IMR-90 (cell line): ENCODE measurements at regions not wholly inside any gene's neighbourhood (a gene's known extent, or its start where the extent isn't known, plus 50 kb on each side); places are given as distances from the start of the nearest gene placed in this dataset.

Source experiments
- ATAC-seq: fragments of 200-7000 bp; cut with Tn5 transposase; 2 replicates; pipeline ENCODE4 v1.9.1; 2020; ENCODE audit warnings: low read depth, mild to moderate bottlenecking, moderate library complexity
- BruUV-seq: library from RNA; stranded (reverse); fragments of 400-500 nt; replicated peaks from 2 replicates; lab custom pipeline; 2021; lab: Mats Ljungman, UMichigan
- CTCF ChIA-PET: fragments of 300-600 bp; formaldehyde crosslinking; extraction: SDS; loops from one replicate; lab custom pipeline; 2021; ENCODE audit warnings: antibody characterized with exemption; lab: Yijun Ruan, JAX
- POLR2A ChIA-PET: fragments of 300-600 bp; sonication (Branson Sonifier 250); formaldehyde crosslinking; loops from one replicate; lab custom pipeline; 2022; ENCODE audit warnings: antibody characterized with exemption; ENCODE audit not compliant: unreplicated experiment; lab: Charles Lee
- DNase-seq: peaks from one replicate; pipeline ENCODE4 v3.0.0; 2013
- H2AFZ ChIP-seq: replicated peaks from 2 replicates; pipeline ENCODE3; 2013; ENCODE audit warnings: low read length, mild to moderate bottlenecking; ENCODE audit not compliant: poor library complexity
- H2AK5ac ChIP-seq: 2 replicates; pipeline ENCODE4 v1.6.1; 2013; ENCODE audit warnings: low read depth, low read length, inconsistent platforms
- H2AK9ac ChIP-seq: replicated peaks from 2 replicates; pipeline ENCODE3; 2013; ENCODE audit warnings: mild to moderate bottlenecking, low read depth, low read length, moderate library complexity; ENCODE audit not compliant: poor library complexity
- H2BK120ac ChIP-seq: 2 replicates; pipeline ENCODE4 v1.6.1; 2013; ENCODE audit warnings: low read depth, low read length, inconsistent platforms
- H2BK15ac ChIP-seq: 3 replicates; pipeline ENCODE4 v1.6.1; 2013; ENCODE audit warnings: low read depth, low read length, inconsistent platforms
- H2BK20ac ChIP-seq: 2 replicates; pipeline ENCODE4 v1.6.1; 2013; ENCODE audit warnings: low read depth, mild to moderate bottlenecking, inconsistent platforms, low read length, moderate library complexity
- H2BK5ac ChIP-seq: 2 replicates; pipeline ENCODE4 v1.6.1; 2013; ENCODE audit warnings: mild to moderate bottlenecking, low read depth, low read length, inconsistent platforms; ENCODE audit not compliant: poor library complexity, severe bottlenecking
- H3K14ac ChIP-seq: replicated peaks from 2 replicates; pipeline ENCODE4 v1.6.1; 2013; ENCODE audit warnings: low read depth, low read length, inconsistent platforms
- H3K18ac ChIP-seq: 2 replicates; pipeline ENCODE4 v1.6.1; 2013; ENCODE audit warnings: low read depth, low read length, control low read depth
- H3K23ac ChIP-seq: 2 replicates; pipeline ENCODE4 v1.6.1; 2013; ENCODE audit warnings: low read depth, low read length, inconsistent platforms
- H3K27ac ChIP-seq: 2 replicates; pipeline ENCODE4 v1.5.1; 2013; ENCODE audit warnings: mild to moderate bottlenecking, control low read depth, low read length; ENCODE audit not compliant: insufficient read depth
- H3K27me3 ChIP-seq: 2 replicates; pipeline ENCODE4 v1.6.1; 2013; ENCODE audit warnings: low read length; ENCODE audit not compliant: control insufficient read depth, insufficient read depth
- H3K36me3 ChIP-seq: 2 replicates; pipeline ENCODE4 v1.6.1; 2013; ENCODE audit warnings: low read length, mixed read lengths; ENCODE audit not compliant: control insufficient read depth, insufficient read depth
- H3K4ac ChIP-seq: 2 replicates; pipeline ENCODE4 v1.6.1; 2013; ENCODE audit warnings: low read depth, low read length, inconsistent platforms
- H3K4me1 ChIP-seq: 2 replicates; pipeline ENCODE4 v1.6.1; 2013; ENCODE audit warnings: low read length, mixed read lengths; ENCODE audit not compliant: control insufficient read depth, insufficient read depth
- H3K4me2 ChIP-seq: 2 replicates; pipeline ENCODE4 v1.6.1; 2013; ENCODE audit warnings: low read depth, mild to moderate bottlenecking, control low read depth, low read length, moderate library complexity
- H3K4me3 ChIP-seq: 2 replicates; pipeline ENCODE4 v1.5.1; 2013; ENCODE audit warnings: low read depth, mild to moderate bottlenecking, control low read depth, low read length, moderate library complexity; ENCODE audit not compliant: insufficient read depth
- H3K56ac ChIP-seq: 2 replicates; pipeline ENCODE4 v1.6.1; 2013; ENCODE audit warnings: low read length, inconsistent platforms; ENCODE audit not compliant: insufficient read depth; ENCODE audit errors: extremely low read depth
- H3K79me1 ChIP-seq, 2 experiments: 2 replicates each; pipeline ENCODE4 v1.6.1; 2013; ENCODE audit warnings: low read length in 2 of 2, inconsistent platforms in 1 of 2, low read depth in 1 of 2
- H3K9ac ChIP-seq: 2 replicates; pipeline ENCODE4 v1.6.1; 2013; ENCODE audit warnings: low read depth, low read length, control low read depth
- H3K9me1 ChIP-seq: 2 replicates; pipeline ENCODE4 v1.6.1; 2013; ENCODE audit warnings: low read length, inconsistent platforms; ENCODE audit not compliant: insufficient read depth
- H3K9me3 ChIP-seq: 2 replicates; pipeline ENCODE4 v1.6.1; 2013; ENCODE audit warnings: low read length; ENCODE audit not compliant: control insufficient read depth, insufficient read depth
- H4K20me1 ChIP-seq: 2 replicates; pipeline ENCODE4 v1.6.1; 2013; ENCODE audit warnings: low read length, inconsistent platforms; ENCODE audit not compliant: insufficient read depth
- H4K5ac ChIP-seq: 2 replicates; pipeline ENCODE4 v1.6.1; 2013; ENCODE audit warnings: mild to moderate bottlenecking, low read depth, low read length, control low read depth
- H4K8ac ChIP-seq, 2 experiments: 2 replicates each; pipeline ENCODE4 v1.6.1; 2013; ENCODE audit warnings: low read depth in 2 of 2, low read length in 2 of 2, control low read depth in 1 of 2, inconsistent platforms in 1 of 2
- H4K91ac ChIP-seq: 2 replicates; pipeline ENCODE4 v1.6.1; 2013; ENCODE audit warnings: low read depth, low read length, inconsistent platforms; ENCODE audit not compliant: insufficient read depth
- BHLHE40 ChIP-seq: fragments of 150-350 bp; IDR thresholded peaks from 2 replicates; pipeline ENCODE4 v1.6.1; 2016; ENCODE audit warnings: mild to moderate bottlenecking, low read depth, low read length
- CEBPB ChIP-seq: IDR thresholded peaks from 2 replicates; pipeline ENCODE4 v1.6.1; 2012; ENCODE audit warnings: low read depth, low read length, improper control_type of control experiment
- SMC3 ChIP-seq: fragments of 150-350 bp; IDR thresholded peaks from 2 replicates; pipeline ENCODE4 v1.6.1; 2016; ENCODE audit warnings: low read depth, mild to moderate bottlenecking, antibody characterized with exemption, low read length, moderate library complexity
- WGBS, 2 experiments: methylation state at CpG; one replicate each; pipeline versions ENCODE4 v1.1.5 to v1.1.7; 2013; ENCODE audit warnings: missing lambda C conversion rate in 2 of 2; ENCODE audit not compliant: insufficient read length in 1 of 2; ENCODE audit errors: extremely low coverage in 2 of 2; 5-methylcytosine and 5-hydroxymethylcytosine counted together
- dilution Hi-C: fragments of 300-500 bp; cut with HindIII; formaldehyde crosslinking; loops from one replicate; pipeline ENCODE4 v1.14.3; 2018; ENCODE audit warnings: low sequenced_read_pairs; ENCODE audit not compliant: unreplicated experiment
- in situ Hi-C: fragments of 300-500 bp; cut with MboI; formaldehyde crosslinking; loops from 3 replicates; pipeline ENCODE4 v1.14.3; 2019; ENCODE audit warnings: low sequenced_read_pairs, inconsistent platforms, mixed read lengths
- intact Hi-C: fragments of 100-400 bp; cut with micrococcal nuclease; formaldehyde crosslinking; loops from 2 replicates; pipeline ENCODE4 v1.10.0; 2022
- TF ChIP-seq, protein P1 (sequence below): conservative IDR thresholded peaks from 2 replicates; pipeline ENCODE4 v1.5.1; 2012; ENCODE audit warnings: mild to moderate bottlenecking, low read depth, low read length, improper control_type of control experiment

DNA sequence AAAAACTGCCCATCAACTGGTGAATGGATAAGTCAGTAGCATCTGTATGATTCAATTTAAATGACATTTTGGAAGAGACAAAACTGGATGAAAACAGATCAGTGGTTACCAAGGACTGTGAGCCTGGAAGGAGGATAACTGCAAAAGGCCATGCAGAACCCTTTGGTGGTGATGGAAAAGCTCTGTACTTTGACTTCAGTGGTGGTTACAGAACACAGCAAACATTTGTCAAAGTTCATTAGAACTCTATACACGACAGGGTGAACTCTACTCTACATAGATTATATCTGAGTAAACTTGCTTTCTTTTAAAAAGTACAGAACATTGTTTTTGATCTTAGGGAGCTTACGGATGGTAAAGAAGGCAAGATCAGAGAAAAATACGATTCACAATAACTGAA, 111.9 kb upstream of the HTR1E start:
- Histone ChIP-seq H2BK20ac (no peak overlapping the region), H3K14ac (no peak overlapping the region), H3K9me1 (no peaks in the 10 kb centered on the region), H2BK5ac (no peak overlapping the region), H3K27me3 (no peaks in the 10 kb centered on the region), H4K5ac (no peak overlapping the region), H3K79me1 (no peaks in the 10 kb centered on the region), H3K36me3 (no peaks in the 10 kb centered on the region), H3K4me1 (no peaks in the 10 kb centered on the region), H2BK15ac (no peak overlapping the region), H4K8ac (no peak overlapping the region), H3K4me2 (no peak overlapping the region), H4K91ac (no peak overlapping the region), H3K4me3 (no peak overlapping the region), H3K9me3 (peaks cover 1% of the 10 kb centered on the region; the same call in 1 of the 2 replicates), H2BK120ac (no peak overlapping the region), H2AFZ (no peak overlapping the region), H3K18ac (no peak overlapping the region), H2AK9ac (no peak overlapping the region), H4K20me1 (no peaks in the 10 kb centered on the region), H3K4ac (no peak overlapping the region), H3K9ac (no peak overlapping the region), H3K27ac (no peak overlapping the region), H3K56ac (no peak overlapping the region), H3K23ac (no peak overlapping the region), H2AK5ac (no peak overlapping the region)
- TF ChIP-seq BHLHE40 (no peak), SMC3 (no peak), CEBPB (no peak)
- TF ChIP-seq, protein P1, sequence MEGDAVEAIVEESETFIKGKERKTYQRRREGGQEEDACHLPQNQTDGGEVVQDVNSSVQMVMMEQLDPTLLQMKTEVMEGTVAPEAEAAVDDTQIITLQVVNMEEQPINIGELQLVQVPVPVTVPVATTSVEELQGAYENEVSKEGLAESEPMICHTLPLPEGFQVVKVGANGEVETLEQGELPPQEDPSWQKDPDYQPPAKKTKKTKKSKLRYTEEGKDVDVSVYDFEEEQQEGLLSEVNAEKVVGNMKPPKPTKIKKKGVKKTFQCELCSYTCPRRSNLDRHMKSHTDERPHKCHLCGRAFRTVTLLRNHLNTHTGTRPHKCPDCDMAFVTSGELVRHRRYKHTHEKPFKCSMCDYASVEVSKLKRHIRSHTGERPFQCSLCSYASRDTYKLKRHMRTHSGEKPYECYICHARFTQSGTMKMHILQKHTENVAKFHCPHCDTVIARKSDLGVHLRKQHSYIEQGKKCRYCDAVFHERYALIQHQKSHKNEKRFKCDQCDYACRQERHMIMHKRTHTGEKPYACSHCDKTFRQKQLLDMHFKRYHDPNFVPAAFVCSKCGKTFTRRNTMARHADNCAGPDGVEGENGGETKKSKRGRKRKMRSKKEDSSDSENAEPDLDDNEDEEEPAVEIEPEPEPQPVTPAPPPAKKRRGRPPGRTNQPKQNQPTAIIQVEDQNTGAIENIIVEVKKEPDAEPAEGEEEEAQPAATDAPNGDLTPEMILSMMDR, result no peak
- in situ Hi-C loops, result no loop called here
- ATAC-seq (no peak), DNase-seq (no peak)
- CTCF ChIA-PET, result no interaction called here
- BruUV-seq, result no TSS peak
- intact Hi-C loops, result no loop called here
- POLR2A ChIA-PET, result no interaction called here
- WGBS, 2 experiments, result no CpG with 5 or more reads among the region's 3 CpGs
- dilution Hi-C loops, result no loop called here
